Liver (tissue), 8 donors: ENCODE measurements at regions not wholly inside any gene's neighbourhood (a gene's known extent, or its start where the extent isn't known, plus 50 kb on each side); places are given as distances from the start of the nearest gene placed in this dataset.

Experiments used
- DNase-seq: peaks from one replicate; pipeline ENCODE4 v3.0.0-alpha.2; 2017; ENCODE audit warnings: low spot score
- H3K27ac ChIP-seq, 2 donors: one replicate each; pipeline ENCODE4 v1.7.0; 2013; ENCODE audit warnings: inconsistent platforms in 2 of 2, low read length in 2 of 2, control low read depth in 1 of 2, low read depth in 1 of 2, mild to moderate bottlenecking in 1 of 2
- H3K27me3 ChIP-seq, 4 donors: one replicate each; pipeline versions ENCODE4 v1.6.1 to v1.7.0; 2013; ENCODE audit warnings: low read length in 3 of 4, inconsistent platforms in 1 of 4, mild to moderate bottlenecking in 1 of 4, moderate library complexity in 1 of 4; ENCODE audit not compliant: control insufficient read depth in 4 of 4, insufficient read depth in 4 of 4
- H3K36me3 ChIP-seq, 4 donors: one replicate each; pipeline versions ENCODE4 v1.6.1 to v1.7.0; 2013; ENCODE audit warnings: low read length in 3 of 4, mild to moderate bottlenecking in 3 of 4, low read depth in 1 of 4, moderate library complexity in 1 of 4; ENCODE audit not compliant: control insufficient read depth in 4 of 4, insufficient read depth in 3 of 4
- H3K4me1 ChIP-seq, 4 donors: one replicate each; pipeline versions ENCODE4 v1.6.1 to v1.7.0; 2013; ENCODE audit warnings: low read length in 3 of 4, mild to moderate bottlenecking in 3 of 4, moderate library complexity in 1 of 4; ENCODE audit not compliant: control insufficient read depth in 4 of 4, insufficient read depth in 4 of 4
- H3K4me3 ChIP-seq, 3 donors: one replicate each; pipeline versions ENCODE4 v1.6.1 to v1.7.0; 2013; ENCODE audit warnings: low read length in 3 of 3, control low read depth in 1 of 3, low read depth in 1 of 3, mild to moderate bottlenecking in 1 of 3
- H3K9ac ChIP-seq, 2 donors: one replicate each; pipeline ENCODE4 v1.7.0; 2013; ENCODE audit warnings: low read length in 2 of 2, mild to moderate bottlenecking in 2 of 2, moderate library complexity in 2 of 2, control low read depth in 1 of 2, low read depth in 1 of 2
- H3K9me3 ChIP-seq, 4 donors: one replicate each; pipeline versions ENCODE4 v1.6.1 to v1.7.0; 2013; ENCODE audit warnings: low read length in 3 of 4; ENCODE audit not compliant: control insufficient read depth in 4 of 4
- EGR1 ChIP-seq, 2 donors: IDR thresholded peaks; 2 replicates each; pipeline ENCODE4 v1.6.1; 2016 to 2018; ENCODE audit warnings: antibody characterized with exemption in 2 of 2, low read depth in 2 of 2
- FOXA1 ChIP-seq: IDR thresholded peaks from 2 replicates; pipeline ENCODE4 v1.6.1; 2016; ENCODE audit warnings: antibody characterized with exemption
- FOXA2 ChIP-seq: IDR thresholded peaks from 2 replicates; pipeline ENCODE4 v1.6.1; 2016; ENCODE audit warnings: antibody characterized with exemption
- GABPA ChIP-seq, 2 donors: IDR thresholded peaks in 1 of 2; conservative IDR thresholded peaks in 1 of 2; 2 replicates each; pipeline ENCODE4 v1.6.1; 2016; ENCODE audit warnings: antibody characterized with exemption in 2 of 2, mild to moderate bottlenecking in 1 of 2, moderate library complexity in 1 of 2
- HNF4A ChIP-seq, 2 donors: conservative IDR thresholded peaks; 2 replicates each; pipeline ENCODE4 v1.6.1; 2016; ENCODE audit warnings: antibody characterized with exemption in 2 of 2, mild to moderate bottlenecking in 2 of 2
- HNF4G ChIP-seq: IDR thresholded peaks from 2 replicates; pipeline ENCODE4 v1.6.1; 2016; ENCODE audit warnings: antibody characterized with exemption
- JUND ChIP-seq, 2 donors: IDR thresholded peaks; 2 replicates each; pipeline ENCODE4 v1.6.1; 2016; ENCODE audit warnings: antibody characterized with exemption in 2 of 2
- MAX ChIP-seq: IDR thresholded peaks from 2 replicates; pipeline ENCODE4 v1.6.1; 2016; ENCODE audit warnings: antibody characterized with exemption
- NR2F2 ChIP-seq: IDR thresholded peaks from 2 replicates; pipeline ENCODE4 v1.6.1; 2016; ENCODE audit warnings: antibody characterized with exemption
- RAD21 ChIP-seq, 2 donors: IDR thresholded peaks; 2 replicates each; pipeline ENCODE4 v1.6.1; 2016; ENCODE audit warnings: antibody characterized with exemption in 2 of 2, mild to moderate bottlenecking in 2 of 2
- REST ChIP-seq: IDR thresholded peaks from 2 replicates; pipeline ENCODE4 v1.6.1; 2016; ENCODE audit warnings: antibody characterized with exemption, mild to moderate bottlenecking
- RXRA ChIP-seq, 2 donors: IDR thresholded peaks; 2 replicates each; pipeline ENCODE4 v1.6.1; 2017 to 2018; ENCODE audit warnings: antibody characterized with exemption in 2 of 2, mild to moderate bottlenecking in 1 of 2
- SP1 ChIP-seq: IDR thresholded peaks from 2 replicates; pipeline ENCODE4 v1.6.1; 2018; ENCODE audit warnings: antibody characterized with exemption, mild to moderate bottlenecking
- TAF1 ChIP-seq: conservative IDR thresholded peaks from 2 replicates; pipeline ENCODE4 v1.6.1; 2016; ENCODE audit warnings: antibody characterized with exemption, mild to moderate bottlenecking
- YY1 ChIP-seq: IDR thresholded peaks from 2 replicates; pipeline ENCODE4 v1.6.1; 2016; ENCODE audit warnings: antibody characterized with exemption, mild to moderate bottlenecking
- ZBTB33 ChIP-seq: IDR thresholded peaks from 2 replicates; pipeline ENCODE4 v1.6.1; 2016; ENCODE audit warnings: antibody characterized with exemption
- WGBS: extraction: QIAGEN DNeasy Blood & Tissue Kit; methylation state at CpG from one replicate; pipeline ENCODE4 v1.1.7; 2013; 5-methylcytosine and 5-hydroxymethylcytosine counted together
- TF ChIP-seq, protein P1 (sequence below): IDR thresholded peaks from 2 replicates; pipeline ENCODE4 v1.6.1; 2016; ENCODE audit warnings: antibody characterized with exemption
- TF ChIP-seq, protein P2 (sequence below): fragments of 150-350 bp; IDR thresholded peaks from 2 replicates; pipeline ENCODE4 v1.5.1; 2017; ENCODE audit warnings: improper control_type of control experiment, low read depth, low read length; ENCODE audit not compliant: missing input control
- donor health status: healthy.
- donor health status: healthy.
- donor health status: healthy.
- donor health status: healthy.
- donor health status: healthy.

DNA sequence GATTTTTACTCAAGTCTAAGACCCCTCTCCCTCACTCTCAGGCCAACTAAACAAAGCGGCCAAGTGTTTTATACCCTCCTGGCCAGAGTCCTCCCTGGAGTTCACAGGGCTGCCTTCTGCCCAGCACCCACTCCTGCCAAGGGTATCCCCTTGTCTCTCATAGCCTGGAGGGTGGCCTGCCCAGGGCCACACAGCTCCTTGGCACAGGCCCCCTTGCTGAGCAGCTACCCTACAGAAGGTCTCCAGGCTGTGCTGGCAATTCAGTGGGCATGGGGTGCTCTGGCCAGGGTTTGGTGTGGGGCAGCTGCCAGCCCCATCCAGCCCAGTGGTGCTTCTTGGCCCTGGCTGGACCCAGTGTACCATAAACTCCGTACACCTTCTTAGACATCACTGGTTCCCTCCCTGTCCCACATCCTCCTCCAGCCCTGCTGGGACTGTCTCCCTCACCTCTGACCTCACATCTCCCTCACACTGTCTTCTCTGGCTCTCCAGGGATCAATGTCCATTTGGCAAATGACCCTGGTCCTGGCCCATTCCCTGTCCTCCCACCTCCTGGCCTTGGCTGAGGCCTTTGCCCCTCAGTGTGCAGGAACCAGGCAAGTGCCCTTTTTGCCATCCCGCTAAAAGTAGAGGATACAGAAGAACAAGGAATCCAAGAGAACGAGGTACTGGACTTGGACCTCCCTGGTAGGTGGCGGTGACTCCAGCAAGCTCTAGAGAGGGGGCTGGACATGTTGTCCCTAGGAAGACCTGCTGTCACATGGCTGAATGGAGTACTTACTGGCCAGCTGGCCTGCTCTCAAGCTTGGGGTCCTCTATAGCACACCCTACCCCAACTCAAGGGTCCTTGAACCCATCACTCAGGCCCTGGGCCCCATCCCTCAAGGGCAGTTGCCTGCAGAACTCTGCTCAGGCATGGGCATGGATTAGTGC lies 50.0 kb upstream of the TRPM1 start:
- Histone ChIP-seq H3K36me3 (no peaks in the 10 kb centered on the region), H3K4me1 (peaks cover 5 to 41% (median 25%) of the 10 kb centered on the region in 4 donors), H3K27ac (peak overlapping the region; percentile 55 to 81), H3K27me3 (no peaks in the 10 kb centered on the region), H3K4me3 (no peak overlapping the region), H3K9ac (peak overlapping the region in 1 of 2 donors; percentile 57), H3K9me3 (no peaks in the 10 kb centered on the region)
- peak; percentile 92 to 94 for TF ChIP-seq RXRA (IDR thresholded peaks at IDR 0.05)
- TF ChIP-seq SP1 = peak; percentile 81
- peak; percentile 16 to 38 for TF ChIP-seq RAD21 (IDR thresholded peaks at IDR 0.05)
- peak; percentile 43 to 66 for TF ChIP-seq JUND (IDR thresholded peaks at IDR 0.05)
- peak; percentile 94 to 95 for TF ChIP-seq HNF4A (conservative IDR thresholded peaks at IDR 0.05)
- TF ChIP-seq, protein P1, sequence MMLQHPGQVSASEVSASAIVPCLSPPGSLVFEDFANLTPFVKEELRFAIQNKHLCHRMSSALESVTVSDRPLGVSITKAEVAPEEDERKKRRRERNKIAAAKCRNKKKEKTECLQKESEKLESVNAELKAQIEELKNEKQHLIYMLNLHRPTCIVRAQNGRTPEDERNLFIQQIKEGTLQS = no peak
- TF ChIP-seq NR2F2 = peak; percentile 89
- TF ChIP-seq, protein P2, sequence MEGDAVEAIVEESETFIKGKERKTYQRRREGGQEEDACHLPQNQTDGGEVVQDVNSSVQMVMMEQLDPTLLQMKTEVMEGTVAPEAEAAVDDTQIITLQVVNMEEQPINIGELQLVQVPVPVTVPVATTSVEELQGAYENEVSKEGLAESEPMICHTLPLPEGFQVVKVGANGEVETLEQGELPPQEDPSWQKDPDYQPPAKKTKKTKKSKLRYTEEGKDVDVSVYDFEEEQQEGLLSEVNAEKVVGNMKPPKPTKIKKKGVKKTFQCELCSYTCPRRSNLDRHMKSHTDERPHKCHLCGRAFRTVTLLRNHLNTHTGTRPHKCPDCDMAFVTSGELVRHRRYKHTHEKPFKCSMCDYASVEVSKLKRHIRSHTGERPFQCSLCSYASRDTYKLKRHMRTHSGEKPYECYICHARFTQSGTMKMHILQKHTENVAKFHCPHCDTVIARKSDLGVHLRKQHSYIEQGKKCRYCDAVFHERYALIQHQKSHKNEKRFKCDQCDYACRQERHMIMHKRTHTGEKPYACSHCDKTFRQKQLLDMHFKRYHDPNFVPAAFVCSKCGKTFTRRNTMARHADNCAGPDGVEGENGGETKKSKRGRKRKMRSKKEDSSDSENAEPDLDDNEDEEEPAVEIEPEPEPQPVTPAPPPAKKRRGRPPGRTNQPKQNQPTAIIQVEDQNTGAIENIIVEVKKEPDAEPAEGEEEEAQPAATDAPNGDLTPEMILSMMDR = no peak
- TF ChIP-seq FOXA2 = peak; percentile 15
- peak; percentile 24 for TF ChIP-seq MAX
- TF ChIP-seq HNF4G = peak; percentile 77
- peak in 1 of 2 donors; percentile 47 for TF ChIP-seq EGR1 (IDR thresholded peaks at IDR 0.05; ENCODE audit: low read depth in 2 of 2)
- TF ChIP-seq FOXA1 = peak; percentile 76
- TF ChIP-seq YY1 = no peak
- WGBS = 60% methylated on average over 5 of the region's 5 CpGs
- DNase-seq = no peak

- TF ChIP-seq RAD21 (IDR thresholded peaks at IDR 0.05) = no peak
- Histone ChIP-seq H3K36me3 (no peaks in the 10 kb centered on the region), H3K4me1 (peaks cover 6 to 47% (median 28%) of the 10 kb centered on the region in 4 donors), H3K27me3 (no peaks in the 10 kb centered on the region), H3K27ac (no peak overlapping the region), H3K9ac (no peak overlapping the region), H3K9me3 (no peaks in the 10 kb centered on the region), H3K4me3 (no peak overlapping the region)
- 92% methylated on average over 7 of the region's 7 CpGs for WGBS
- DNase-seq = no peak
Measured at GRCh38 chr15:31153531-31153930, 52.0 kb upstream of the TRPM1 start.

GRCh38 chr15:31155151-31155550 lies 53.6 kb upstream of the TRPM1 start:
- H3K9me3 ChIP-seq = no peaks in the 10 kb centered on the region
- peaks cover 11 to 59% (median 38%) of the 10 kb centered on the region in 4 donors for H3K4me1 ChIP-seq
- DNase-seq = no peak
- H3K9ac ChIP-seq = no peak overlapping the region
- H3K36me3 ChIP-seq = no peaks in the 10 kb centered on the region
- H3K27ac ChIP-seq = no peak overlapping the region
- peak overlapping the region in 1 of 3 donors; percentile 32 for H3K4me3 ChIP-seq
- WGBS = 91% methylated on average over 7 of the region's 7 CpGs
- no peaks in the 10 kb centered on the region for H3K27me3 ChIP-seq
- TF ChIP-seq EGR1 (IDR thresholded peaks at IDR 0.05; ENCODE audit: low read depth in 2 of 2) (no peak), NR2F2 (no peak), YY1 (no peak), ZBTB33 (no peak), GABPA (IDR thresholded peaks at IDR 0.05 in 1 of 2, conservative IDR thresholded peaks at IDR 0.05 in 1 of 2) (no peak), HNF4G (no peak), SP1 (no peak), HNF4A (conservative IDR thresholded peaks at IDR 0.05) (no peak), REST (no peak), MAX (no peak), TAF1 (no peak), RXRA (IDR thresholded peaks at IDR 0.05) (no peak)
- TF ChIP-seq, protein P1 = no peak
